ENCODE measurements at regions not wholly inside any gene's neighbourhood (a gene's known extent, or its start where the extent isn't known, plus 50 kb on each side); places are given as distances from the start of the nearest gene placed in this dataset.

DNA sequence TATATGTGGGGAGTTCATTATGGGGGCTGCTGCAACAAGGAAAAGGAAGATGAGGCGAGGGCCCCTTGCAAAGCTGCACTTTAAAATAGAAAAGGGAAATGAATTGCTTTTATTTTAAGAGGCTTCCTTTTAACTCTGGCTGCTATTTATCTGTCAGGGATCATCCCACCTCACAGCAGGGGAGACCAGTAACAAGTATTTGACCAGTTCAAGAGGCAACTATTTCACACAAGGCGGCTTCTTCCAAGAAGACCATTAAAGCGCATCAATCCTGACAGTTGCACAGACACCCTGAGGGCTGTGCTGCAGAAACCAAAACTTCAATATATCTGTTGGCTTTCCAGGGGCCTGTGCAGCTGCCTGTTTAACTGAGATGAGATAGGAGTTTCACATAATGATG lies 1009.2 kb downstream of the SORCS3 start:
- TF ChIP-seq POLR2AphosphoS5 (IDR thresholded peaks at IDR 0.05) = no peak
- TF ChIP-seq POLR2A (IDR thresholded peaks at IDR 0.05) = no peak
- no peak for TF ChIP-seq EP300 (IDR thresholded peaks at IDR 0.05)
- TF ChIP-seq, protein P1, sequence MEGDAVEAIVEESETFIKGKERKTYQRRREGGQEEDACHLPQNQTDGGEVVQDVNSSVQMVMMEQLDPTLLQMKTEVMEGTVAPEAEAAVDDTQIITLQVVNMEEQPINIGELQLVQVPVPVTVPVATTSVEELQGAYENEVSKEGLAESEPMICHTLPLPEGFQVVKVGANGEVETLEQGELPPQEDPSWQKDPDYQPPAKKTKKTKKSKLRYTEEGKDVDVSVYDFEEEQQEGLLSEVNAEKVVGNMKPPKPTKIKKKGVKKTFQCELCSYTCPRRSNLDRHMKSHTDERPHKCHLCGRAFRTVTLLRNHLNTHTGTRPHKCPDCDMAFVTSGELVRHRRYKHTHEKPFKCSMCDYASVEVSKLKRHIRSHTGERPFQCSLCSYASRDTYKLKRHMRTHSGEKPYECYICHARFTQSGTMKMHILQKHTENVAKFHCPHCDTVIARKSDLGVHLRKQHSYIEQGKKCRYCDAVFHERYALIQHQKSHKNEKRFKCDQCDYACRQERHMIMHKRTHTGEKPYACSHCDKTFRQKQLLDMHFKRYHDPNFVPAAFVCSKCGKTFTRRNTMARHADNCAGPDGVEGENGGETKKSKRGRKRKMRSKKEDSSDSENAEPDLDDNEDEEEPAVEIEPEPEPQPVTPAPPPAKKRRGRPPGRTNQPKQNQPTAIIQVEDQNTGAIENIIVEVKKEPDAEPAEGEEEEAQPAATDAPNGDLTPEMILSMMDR (IDR thresholded peaks at IDR 0.05) = no peak
- Histone ChIP-seq H3K27ac (no peak overlapping the region), H3K27me3 (no peaks in the 10 kb centered on the region), H3K4me1 (no peaks in the 10 kb centered on the region), H3K4me3 (no peak overlapping the region), H3K36me3 (no peaks in the 10 kb centered on the region), H3K9me3 (no peaks in the 10 kb centered on the region)
- no peak for DNase-seq (ENCODE audit: low spot score in 2 of 2)
- 62% methylated on average over 3 of the region's 3 CpGs for WGBS

DNA sequence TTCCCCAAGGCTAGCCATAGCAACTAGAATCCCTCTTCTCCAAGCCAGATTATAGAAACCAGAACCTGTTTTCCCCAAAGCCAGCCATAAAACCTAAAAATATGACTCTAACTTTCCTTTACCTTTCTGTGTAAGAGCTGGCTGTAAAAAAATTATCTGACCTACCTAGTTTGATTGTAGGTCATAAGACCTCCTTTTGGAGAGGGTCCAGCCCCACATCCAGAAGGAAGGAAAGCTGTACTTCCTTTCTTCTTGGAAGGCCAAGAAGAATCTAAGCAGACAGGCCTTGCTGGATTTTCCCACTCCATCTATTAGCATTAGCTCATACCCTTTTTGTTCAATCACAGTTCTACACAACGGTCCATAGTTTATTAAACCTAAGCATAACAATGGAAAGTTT lies 1006.3 kb downstream of the SORCS3 start:
- Histone ChIP-seq H3K27ac (no peak overlapping the region), H3K9me3 (no peaks in the 10 kb centered on the region), H3K4me3 (no peak overlapping the region), H3K36me3 (no peaks in the 10 kb centered on the region), H3K27me3 (no peaks in the 10 kb centered on the region), H3K4me1 (no peaks in the 10 kb centered on the region)
- WGBS = 54% methylated on average over 1 of the region's 1 CpG
- TF ChIP-seq EP300 (IDR thresholded peaks at IDR 0.05) (no peak), POLR2AphosphoS5 (IDR thresholded peaks at IDR 0.05) (no peak), POLR2A (IDR thresholded peaks at IDR 0.05) (no peak)
- TF ChIP-seq, protein P1 (IDR thresholded peaks at IDR 0.05) = no peak
- DNase-seq (ENCODE audit: low spot score in 2 of 2) = no peak

DNA sequence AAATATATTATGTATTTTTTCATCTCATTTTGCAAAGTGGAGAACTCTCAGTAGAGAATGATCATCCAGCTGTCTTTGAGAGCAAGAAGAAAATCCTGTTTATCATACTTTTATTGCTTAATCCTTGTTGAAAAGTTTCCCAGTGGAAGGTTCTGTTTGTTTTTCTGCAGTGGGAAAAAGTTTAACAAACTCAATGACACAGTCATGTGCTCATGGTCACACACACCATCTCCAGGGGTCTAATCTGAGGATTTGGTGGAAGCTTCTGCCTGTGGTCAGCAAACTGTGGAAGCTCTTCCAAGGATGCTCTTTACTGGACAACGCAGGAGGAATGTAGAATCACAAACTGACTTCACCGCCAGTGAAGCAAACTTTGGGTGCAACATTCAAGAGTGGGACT lies 1003.9 kb downstream of the SORCS3 start:
- no peak for DNase-seq (ENCODE audit: low spot score in 2 of 2)
- 73% methylated on average over 2 of the region's 2 CpGs for WGBS
- no peak for TF ChIP-seq POLR2AphosphoS5 (IDR thresholded peaks at IDR 0.05)
- Histone ChIP-seq H3K4me3 (peak overlapping the region; percentile 18), H3K4me1 (no peaks in the 10 kb centered on the region), H3K36me3 (no peaks in the 10 kb centered on the region), H3K9me3 (no peaks in the 10 kb centered on the region), H3K27ac (no peak overlapping the region), H3K27me3 (no peaks in the 10 kb centered on the region)

DNA sequence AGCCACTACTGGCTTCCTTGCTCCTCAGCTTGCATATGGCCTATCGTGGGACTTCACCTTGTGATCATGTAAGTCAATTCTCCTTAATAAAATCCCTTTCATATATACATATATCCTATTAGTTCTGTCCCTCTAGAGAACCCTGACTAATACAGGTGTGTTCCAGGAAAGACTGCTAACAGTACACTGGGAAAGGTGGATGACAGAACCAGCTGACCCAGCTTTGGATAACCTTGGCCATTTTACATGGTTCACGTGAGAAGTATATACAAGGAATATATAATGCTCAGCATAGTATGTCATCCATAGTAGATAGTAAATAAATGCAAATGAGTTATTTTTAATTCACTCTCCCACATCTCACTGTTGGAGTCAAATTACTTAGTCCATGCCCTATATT lies 1003.5 kb downstream of the SORCS3 start:
- Histone ChIP-seq H3K4me1 (no peaks in the 10 kb centered on the region), H3K36me3 (no peaks in the 10 kb centered on the region), H3K9me3 (no peaks in the 10 kb centered on the region), H3K27me3 (no peaks in the 10 kb centered on the region), H3K27ac (no peak overlapping the region), H3K4me3 (peak overlapping the region; percentile 18)
- 88% methylated on average over 2 of the region's 2 CpGs for WGBS
- TF ChIP-seq EP300 (IDR thresholded peaks at IDR 0.05) (no peak), POLR2A (IDR thresholded peaks at IDR 0.05) (no peak), POLR2AphosphoS5 (IDR thresholded peaks at IDR 0.05) (no peak)
- TF ChIP-seq, protein P1 (IDR thresholded peaks at IDR 0.05) = no peak
- no peak for DNase-seq (ENCODE audit: low spot score in 2 of 2)

DNA sequence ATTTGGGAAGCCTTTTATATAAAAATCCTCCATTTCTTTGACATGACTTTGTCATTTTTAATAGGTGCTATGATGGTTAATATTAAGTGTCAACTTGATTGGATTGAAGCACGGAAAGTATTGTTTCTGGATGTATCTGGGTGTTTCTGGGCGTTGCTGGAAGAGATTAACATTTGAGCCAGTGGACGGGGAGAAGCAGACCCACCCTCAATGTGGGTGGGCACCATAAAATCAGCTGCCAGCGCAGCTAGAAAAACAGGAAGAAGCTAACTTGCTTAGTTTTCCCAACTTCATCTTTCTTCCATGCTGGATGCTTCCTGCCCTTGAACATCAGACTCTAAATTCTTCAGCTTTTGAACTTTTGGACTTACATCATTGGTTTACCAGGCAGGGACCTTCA lies 1003.0 kb downstream of the SORCS3 start:
- Histone ChIP-seq H3K27me3 (no peaks in the 10 kb centered on the region), H3K36me3 (no peaks in the 10 kb centered on the region), H3K27ac (no peak overlapping the region), H3K4me1 (no peaks in the 10 kb centered on the region), H3K9me3 (no peaks in the 10 kb centered on the region), H3K4me3 (peak overlapping the region; percentile 18)
- DNase-seq (ENCODE audit: low spot score in 2 of 2) = no peak
- no peak for TF ChIP-seq POLR2A (IDR thresholded peaks at IDR 0.05)
- no peak for TF ChIP-seq POLR2AphosphoS5 (IDR thresholded peaks at IDR 0.05)
- TF ChIP-seq, protein P1 (IDR thresholded peaks at IDR 0.05) = no peak
- 33% methylated on average over 4 of the region's 4 CpGs for WGBS

DNA sequence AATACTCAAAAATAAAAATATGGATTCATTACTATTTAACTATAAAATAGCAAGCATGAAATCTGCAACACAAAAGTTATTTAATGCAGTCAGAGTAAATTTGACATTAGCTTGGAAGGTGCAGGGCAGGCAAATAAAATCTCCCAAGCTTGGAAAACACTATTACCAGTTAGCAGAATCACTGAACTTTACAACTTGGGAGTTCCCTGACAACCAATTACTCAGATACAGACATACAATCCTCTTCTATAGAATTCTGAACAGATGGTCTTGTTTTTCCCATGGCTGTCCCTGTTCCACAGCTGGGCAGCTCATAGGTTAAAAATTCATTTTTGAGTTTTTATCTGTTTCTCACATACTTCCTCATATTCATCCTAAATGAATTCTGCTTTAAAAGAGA lies 1002.6 kb downstream of the SORCS3 start:
- no peak overlapping the region for H3K27ac ChIP-seq
- DNase-seq (ENCODE audit: low spot score in 2 of 2) = no peak
- no peaks in the 10 kb centered on the region for H3K4me1 ChIP-seq
- H3K36me3 ChIP-seq = no peaks in the 10 kb centered on the region
- H3K9me3 ChIP-seq = no peaks in the 10 kb centered on the region
- H3K4me3 ChIP-seq = no peak overlapping the region
- TF ChIP-seq EP300 (IDR thresholded peaks at IDR 0.05) = no peak
- TF ChIP-seq POLR2A (IDR thresholded peaks at IDR 0.05) = no peak
- no peak for TF ChIP-seq POLR2AphosphoS5 (IDR thresholded peaks at IDR 0.05)
- TF ChIP-seq, protein P1 (IDR thresholded peaks at IDR 0.05) = no peak
- no peaks in the 10 kb centered on the region for H3K27me3 ChIP-seq

All from suprapubic skin (tissue), 4 donors.